Transverse colon (tissue), 4 donors: ENCODE measurements at regions not wholly inside any gene's neighbourhood (a gene's known extent, or its start where the extent isn't known, plus 50 kb on each side); places are given as distances from the start of the nearest gene placed in this dataset.

Experiments
- DNase-seq: peaks from one replicate; pipeline ENCODE4 v3.0.0-alpha.2; 2019
- H3K27ac ChIP-seq, 4 donors: fragments of 200-600 bp; sonication (generic); 2 replicates each; pipeline ENCODE4 v1.5.1; 2016 to 2018; ENCODE audit warnings: inconsistent platforms in 4 of 4
- H3K27me3 ChIP-seq: fragments of 200-600 bp; sonication (generic); 2 replicates; pipeline ENCODE4 v1.5.1; 2017; ENCODE audit warnings: inconsistent platforms
- H3K36me3 ChIP-seq, 4 donors: fragments of 200-600 bp; sonication (generic); 2 replicates each; pipeline ENCODE4 v1.5.1; 2017 to 2019; ENCODE audit warnings: inconsistent platforms in 4 of 4
- H3K4me1 ChIP-seq, 4 donors: fragments of 200-600 bp; sonication (generic); 2 replicates each; pipeline ENCODE4 v1.5.1; 2017 to 2020; ENCODE audit warnings: inconsistent platforms in 4 of 4
- H3K4me3 ChIP-seq, 4 donors: fragments of 200-600 bp; sonication (generic); 1 replicate in 1 of 4; 2 replicates in 3 of 4; pipeline versions ENCODE4 v1.5.1 to v1.6.1; 2017 to 2019; ENCODE audit warnings: inconsistent platforms in 4 of 4
- H3K9me3 ChIP-seq, 2 donors: fragments of 200-600 bp; sonication (generic); 2 replicates each; pipeline ENCODE4 v1.5.1; 2017 to 2019; ENCODE audit warnings: inconsistent platforms in 2 of 2
- EP300 ChIP-seq: sonication (generic); formaldehyde crosslinking; IDR thresholded peaks from one replicate; pipeline ENCODE4 v1.6.1; 2017; ENCODE audit warnings: antibody characterized with exemption, low read depth
- POLR2A ChIP-seq: fragments of 450-650 bp; IDR thresholded peaks from one replicate; pipeline ENCODE4 v1.6.1; 2016; ENCODE audit warnings: antibody characterized with exemption, mild to moderate bottlenecking, moderate library complexity
- POLR2AphosphoS5 ChIP-seq, 3 donors: sonication (generic); formaldehyde crosslinking; IDR thresholded peaks; one replicate each; pipeline ENCODE4 v1.6.1; 2016; ENCODE audit warnings: antibody characterized with exemption in 3 of 3
- WGBS, 2 donors: methylation state at CpG; one replicate each; pipeline ENCODE4 v1.1.5; 2018; ENCODE audit warnings: low coverage in 1 of 2; 5-methylcytosine and 5-hydroxymethylcytosine counted together
- in situ Hi-C, 4 donors: fragments of 200-750 bp; cut with MboI; loops; one replicate each; pipeline versions ENCODE4 v1.15.0 to v1.15.1; 2017; ENCODE audit warnings: low sequenced_read_pairs in 3 of 4, low pct_ligation_motif_present in 1 of 4, low pct_unique_long_range_greater_than_20kb in 1 of 4
- intact Hi-C: fragments of 100-400 bp; cut with DNase I; formaldehyde crosslinking; loops from one replicate; pipeline ENCODE4 v1.15.1; 2023; ENCODE audit warnings: low total_unique reads
- TF ChIP-seq, protein P1 (sequence below), 5 experiments: fragments of 200-600 bp in 3 of 5; fragments of 450-650 bp in 2 of 5; sonication (generic) in 3 of 5; IDR thresholded peaks; 1 replicate in 2 of 5; 2 replicates in 3 of 5; pipeline ENCODE4 v1.5.1; 2016 to 2017; ENCODE audit warnings: antibody characterized with exemption in 5 of 5, inconsistent platforms in 3 of 5, mild to moderate bottlenecking in 2 of 5, moderate library complexity in 1 of 5

DNA sequence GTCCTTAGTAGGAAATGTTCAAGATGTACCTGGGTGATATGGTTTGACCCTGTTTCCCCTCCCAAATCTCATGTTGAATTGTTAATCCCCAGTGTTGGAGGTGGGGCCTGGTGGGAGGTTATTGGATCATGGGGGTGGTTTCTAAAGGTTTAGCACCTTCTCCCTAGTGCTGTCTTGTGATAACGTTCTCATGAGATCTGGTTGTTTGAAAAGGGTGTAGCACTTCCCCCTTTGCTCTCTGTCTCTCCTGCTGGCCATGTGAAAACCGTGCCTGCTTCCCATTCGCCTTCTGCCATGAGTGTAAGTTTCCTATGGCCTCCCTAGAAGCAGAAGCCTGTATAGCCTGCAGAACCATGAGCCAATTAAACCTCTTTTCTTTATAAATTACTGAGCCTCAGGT is 353.0 kb upstream of the SFSWAP start:
- H3K27me3 ChIP-seq: no peaks in the 10 kb centered on the region
- no peaks in the 10 kb centered on the region for H3K4me1 ChIP-seq
- DNase-seq: no peak
- H3K9me3 ChIP-seq: no peaks in the 10 kb centered on the region
- no peak overlapping the region for H3K4me3 ChIP-seq
- in situ Hi-C loops: no loop called here
- intact Hi-C loops: no loop called here
- TF ChIP-seq POLR2AphosphoS5 (IDR thresholded peaks at IDR 0.05): no peak
- no peak for TF ChIP-seq EP300
- no peak for TF ChIP-seq POLR2A
- TF ChIP-seq, protein P1, sequence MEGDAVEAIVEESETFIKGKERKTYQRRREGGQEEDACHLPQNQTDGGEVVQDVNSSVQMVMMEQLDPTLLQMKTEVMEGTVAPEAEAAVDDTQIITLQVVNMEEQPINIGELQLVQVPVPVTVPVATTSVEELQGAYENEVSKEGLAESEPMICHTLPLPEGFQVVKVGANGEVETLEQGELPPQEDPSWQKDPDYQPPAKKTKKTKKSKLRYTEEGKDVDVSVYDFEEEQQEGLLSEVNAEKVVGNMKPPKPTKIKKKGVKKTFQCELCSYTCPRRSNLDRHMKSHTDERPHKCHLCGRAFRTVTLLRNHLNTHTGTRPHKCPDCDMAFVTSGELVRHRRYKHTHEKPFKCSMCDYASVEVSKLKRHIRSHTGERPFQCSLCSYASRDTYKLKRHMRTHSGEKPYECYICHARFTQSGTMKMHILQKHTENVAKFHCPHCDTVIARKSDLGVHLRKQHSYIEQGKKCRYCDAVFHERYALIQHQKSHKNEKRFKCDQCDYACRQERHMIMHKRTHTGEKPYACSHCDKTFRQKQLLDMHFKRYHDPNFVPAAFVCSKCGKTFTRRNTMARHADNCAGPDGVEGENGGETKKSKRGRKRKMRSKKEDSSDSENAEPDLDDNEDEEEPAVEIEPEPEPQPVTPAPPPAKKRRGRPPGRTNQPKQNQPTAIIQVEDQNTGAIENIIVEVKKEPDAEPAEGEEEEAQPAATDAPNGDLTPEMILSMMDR (IDR thresholded peaks at IDR 0.05): no peak
- no peaks in the 10 kb centered on the region for H3K36me3 ChIP-seq
- 30 to 47% methylated on average over 3 of the region's 3 CpGs for WGBS, 2 donors
- H3K27ac ChIP-seq: no peak overlapping the region

DNA sequence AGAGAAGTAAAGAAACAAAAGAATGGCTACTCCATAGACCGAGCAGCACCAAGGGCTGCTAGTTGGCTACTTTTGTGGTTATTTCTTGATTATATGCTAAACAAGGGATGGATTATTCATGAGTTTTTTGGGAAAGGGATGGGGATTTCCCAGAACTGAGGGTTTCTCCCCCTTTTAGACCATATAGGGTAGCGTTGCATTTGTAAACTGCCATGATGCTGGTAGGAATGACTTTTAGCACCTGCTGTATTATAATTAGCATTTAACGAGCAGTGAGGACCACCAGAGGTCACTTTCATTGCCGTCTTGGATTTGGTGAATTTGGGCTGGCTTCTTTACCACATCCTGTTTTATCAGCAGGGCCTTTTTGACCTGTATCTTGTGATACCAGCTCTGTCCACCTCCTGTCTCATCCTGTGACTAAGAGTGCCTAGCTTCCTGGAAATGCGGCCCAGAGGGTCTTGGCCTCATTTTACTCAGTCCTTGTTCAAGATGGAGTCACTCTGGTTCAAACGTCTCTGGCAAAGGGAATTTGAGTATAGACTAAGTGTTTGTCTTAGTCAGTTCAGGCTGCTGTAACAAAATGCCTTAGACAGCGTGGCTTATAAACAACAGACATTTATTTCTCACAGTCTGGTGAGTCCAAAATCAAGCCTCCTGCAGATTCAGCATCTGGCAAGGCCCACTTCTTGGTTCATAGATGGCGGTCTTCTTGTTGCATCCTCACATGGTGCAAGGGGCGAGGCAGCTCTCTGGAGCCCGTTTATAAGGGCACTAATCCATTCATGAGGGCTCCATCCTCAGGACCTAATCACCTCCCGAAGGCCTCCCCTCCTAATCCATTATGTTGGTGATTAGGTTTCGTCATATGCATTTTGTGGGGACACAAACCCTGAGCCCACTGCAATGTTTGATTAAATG is 348.3 kb upstream of the SFSWAP start:
- Histone ChIP-seq H3K4me3 (no peak overlapping the region), H3K4me1 (no peaks in the 10 kb centered on the region), H3K27ac (no peak overlapping the region), H3K36me3 (no peaks in the 10 kb centered on the region), H3K27me3 (no peaks in the 10 kb centered on the region), H3K9me3 (no peaks in the 10 kb centered on the region)
- DNase-seq: no peak
- TF ChIP-seq, protein P1 (IDR thresholded peaks at IDR 0.05): no peak
- TF ChIP-seq POLR2A (no peak), EP300 (no peak), POLR2AphosphoS5 (IDR thresholded peaks at IDR 0.05) (no peak)
- in situ Hi-C loops (no loop called here), intact Hi-C loops (no loop called here)
- 71 to 74% methylated on average over 7 to 12 of the region's 12 CpGs for WGBS, 2 donors

DNA sequence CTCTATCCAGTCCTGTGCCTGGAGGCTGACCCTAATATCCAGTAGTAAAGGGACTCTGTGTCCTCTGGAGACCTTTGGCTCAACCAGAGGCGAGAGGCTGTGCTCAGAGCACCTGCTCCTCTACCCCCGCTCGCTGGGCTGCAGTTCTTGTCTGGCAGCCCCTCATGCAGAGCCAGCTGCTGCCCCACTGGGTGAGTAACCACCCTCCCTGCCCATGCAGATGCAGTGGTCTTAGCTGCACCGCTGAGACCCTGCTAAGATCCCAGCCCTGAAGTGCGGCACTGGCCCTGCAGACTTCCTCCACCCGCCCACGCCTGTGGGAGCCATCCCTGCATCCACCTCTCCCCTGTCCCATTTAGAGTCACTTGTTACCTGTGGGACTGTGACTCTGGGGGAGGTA is 347.5 kb upstream of the SFSWAP start:
- H3K4me3 ChIP-seq: no peak overlapping the region
- WGBS, 2 donors: 75% methylated on average over 7 of the region's 7 CpGs; no CpG with 5 or more reads in 1 of the 2 donors

DNA sequence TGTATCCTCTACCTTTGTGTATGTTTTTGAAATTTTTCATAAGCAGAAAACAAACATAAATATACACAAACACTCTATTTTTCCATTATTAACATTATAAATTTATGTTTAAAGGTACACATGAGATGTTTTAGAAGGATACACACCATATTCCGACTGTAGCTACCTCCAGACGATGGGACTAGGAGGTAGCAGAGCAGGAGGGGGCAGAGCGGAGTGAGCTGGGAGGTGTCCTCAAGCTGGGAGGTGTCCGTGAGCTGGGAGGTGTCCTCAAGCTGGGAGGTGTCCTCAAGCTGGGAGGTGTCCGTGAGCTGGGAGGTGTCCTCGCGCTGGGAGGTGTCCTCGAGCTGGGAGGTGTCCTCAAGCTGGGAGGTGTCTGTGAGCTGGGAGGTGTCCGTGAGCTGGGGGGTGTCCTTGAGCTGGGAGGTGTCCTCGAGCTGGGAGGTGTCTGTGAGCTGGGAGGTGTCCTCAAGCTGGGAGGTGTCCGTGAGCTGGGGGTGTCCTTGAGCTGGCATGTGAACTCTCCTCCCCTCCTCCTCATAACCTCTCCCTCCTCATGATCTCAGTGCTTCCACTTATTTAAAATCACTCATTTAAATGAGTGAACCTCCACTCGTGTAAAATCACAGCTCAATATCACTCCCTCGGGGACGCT is 346.9 kb upstream of the SFSWAP start:
- no peak overlapping the region for H3K27ac ChIP-seq
- no peaks in the 10 kb centered on the region for H3K9me3 ChIP-seq
- H3K27me3 ChIP-seq: no peaks in the 10 kb centered on the region
- in situ Hi-C loops: no loop called here
- H3K4me1 ChIP-seq: no peaks in the 10 kb centered on the region
- no peak for DNase-seq
- intact Hi-C loops: no loop called here
- H3K36me3 ChIP-seq: no peaks in the 10 kb centered on the region
- no peak overlapping the region for H3K4me3 ChIP-seq
- WGBS, 2 donors: 54 to 76% methylated on average over 3 to 13 of the region's 14 CpGs
- TF ChIP-seq, protein P1 (IDR thresholded peaks at IDR 0.05): no peak
- TF ChIP-seq POLR2AphosphoS5 (IDR thresholded peaks at IDR 0.05): no peak
- no peak for TF ChIP-seq EP300
- no peak for TF ChIP-seq POLR2A

More for the DNA sequence above, 347.5 kb upstream of the SFSWAP start:
- Histone ChIP-seq H3K9me3 (no peaks in the 10 kb centered on the region), H3K27ac (no peak overlapping the region), H3K27me3 (no peaks in the 10 kb centered on the region), H3K36me3 (no peaks in the 10 kb centered on the region), H3K4me1 (no peaks in the 10 kb centered on the region)
- no peak for TF ChIP-seq POLR2AphosphoS5 (IDR thresholded peaks at IDR 0.05)
- in situ Hi-C loops: no loop called here
- DNase-seq: no peak
- intact Hi-C loops: no loop called here
